GM12873 (cell line): ENCODE measurements at regions not wholly inside any gene's neighbourhood (a gene's known extent, or its start where the extent isn't known, plus 50 kb on each side); places are given as distances from the start of the nearest gene placed in this dataset.

Experiments
- CTCF ChIP-seq: IDR thresholded peaks from 2 replicates; pipeline ENCODE4 v1.5.1; 2012; ENCODE audit warnings: low read depth, mild to moderate bottlenecking, moderate library complexity, low read length, control low read depth; ENCODE audit not compliant: insufficient read depth; ENCODE audit errors: missing control alignments

- no peak for TF ChIP-seq CTCF
Observed at GRCh38 chr7:61576-62360, 130.6 kb upstream of the FAM20C start.

GRCh38 chr7:62361-63116 is 129.8 kb upstream of the FAM20C start:
- TF ChIP-seq CTCF, result no peak

GRCh38 chr7:63117-63480 is 129.3 kb upstream of the FAM20C start:
- no peak for TF ChIP-seq CTCF

GRCh38 chr7:63521-64021 is 128.8 kb upstream of the FAM20C start:
- no peak for TF ChIP-seq CTCF

GRCh38 chr7:64098-64915 is 128.1 kb upstream of the FAM20C start:
- TF ChIP-seq CTCF, result peak; percentile 47

- no peak for TF ChIP-seq CTCF
Observed at GRCh38 chr7:64916-65341, 127.4 kb upstream of the FAM20C start.
